Suprapubic skin (tissue), 4 donors: ENCODE measurements at regions not wholly inside any gene's neighbourhood (a gene's known extent, or its start where the extent isn't known, plus 50 kb on each side); places are given as distances from the start of the nearest gene placed in this dataset.

Experiments used
- EP300 ChIP-seq: sonication (generic); formaldehyde crosslinking; IDR thresholded peaks from one replicate; pipeline ENCODE4 v1.6.1; 2017; ENCODE audit warnings: antibody characterized with exemption
- POLR2A ChIP-seq, 2 donors: fragments of 450-650 bp; IDR thresholded peaks; one replicate each; pipeline ENCODE4 v1.6.1; 2017; ENCODE audit warnings: antibody characterized with exemption in 2 of 2, mild to moderate bottlenecking in 2 of 2, moderate library complexity in 2 of 2
- POLR2AphosphoS5 ChIP-seq, 3 donors: sonication (generic); formaldehyde crosslinking; IDR thresholded peaks; one replicate each; pipeline ENCODE4 v1.6.1; 2017; ENCODE audit warnings: antibody characterized with exemption in 3 of 3
- TF ChIP-seq, protein P1 (sequence below), 2 donors: fragments of 200-600 bp in 1 of 2; fragments of 450-650 bp in 1 of 2; sonication (generic) in 1 of 2; IDR thresholded peaks; one replicate each; pipeline ENCODE4 v1.5.1; 2016 to 2019; ENCODE audit warnings: antibody characterized with exemption in 2 of 2, mild to moderate bottlenecking in 1 of 2, moderate library complexity in 1 of 2

DNA sequence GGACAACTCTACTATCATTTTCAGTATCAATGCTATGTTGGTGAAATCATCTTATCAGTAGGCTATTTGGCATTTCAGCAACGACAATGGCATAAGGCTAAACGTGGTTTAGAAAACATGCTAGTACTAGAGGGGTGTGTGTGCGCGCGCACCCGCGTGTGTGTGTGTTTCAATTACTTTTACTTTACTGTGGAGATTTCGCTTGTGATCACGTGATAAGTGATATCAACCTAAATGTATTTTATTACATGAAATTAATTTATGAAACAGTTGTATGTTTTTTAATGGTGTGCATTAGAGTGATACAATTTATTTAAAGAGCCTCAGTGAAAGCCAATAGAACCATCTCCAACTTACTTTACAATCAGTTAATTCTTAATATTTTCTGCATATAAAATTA lies 587.9 kb upstream of the ITGA1 start:
- TF ChIP-seq POLR2AphosphoS5 (IDR thresholded peaks at IDR 0.05): no peak
- TF ChIP-seq, protein P1, sequence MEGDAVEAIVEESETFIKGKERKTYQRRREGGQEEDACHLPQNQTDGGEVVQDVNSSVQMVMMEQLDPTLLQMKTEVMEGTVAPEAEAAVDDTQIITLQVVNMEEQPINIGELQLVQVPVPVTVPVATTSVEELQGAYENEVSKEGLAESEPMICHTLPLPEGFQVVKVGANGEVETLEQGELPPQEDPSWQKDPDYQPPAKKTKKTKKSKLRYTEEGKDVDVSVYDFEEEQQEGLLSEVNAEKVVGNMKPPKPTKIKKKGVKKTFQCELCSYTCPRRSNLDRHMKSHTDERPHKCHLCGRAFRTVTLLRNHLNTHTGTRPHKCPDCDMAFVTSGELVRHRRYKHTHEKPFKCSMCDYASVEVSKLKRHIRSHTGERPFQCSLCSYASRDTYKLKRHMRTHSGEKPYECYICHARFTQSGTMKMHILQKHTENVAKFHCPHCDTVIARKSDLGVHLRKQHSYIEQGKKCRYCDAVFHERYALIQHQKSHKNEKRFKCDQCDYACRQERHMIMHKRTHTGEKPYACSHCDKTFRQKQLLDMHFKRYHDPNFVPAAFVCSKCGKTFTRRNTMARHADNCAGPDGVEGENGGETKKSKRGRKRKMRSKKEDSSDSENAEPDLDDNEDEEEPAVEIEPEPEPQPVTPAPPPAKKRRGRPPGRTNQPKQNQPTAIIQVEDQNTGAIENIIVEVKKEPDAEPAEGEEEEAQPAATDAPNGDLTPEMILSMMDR (IDR thresholded peaks at IDR 0.05): no peak
- no peak for TF ChIP-seq POLR2A (IDR thresholded peaks at IDR 0.05)
- no peak for TF ChIP-seq EP300
